ENCODE measurements at regions not wholly inside any gene's neighbourhood (a gene's known extent, or its start where the extent isn't known, plus 50 kb on each side); places are given as distances from the start of the nearest gene placed in this dataset.
A peak's percentile ranks its signal among the peaks of the same experiment; 100 is the strongest.
"Not testable (repeated sequence)": the region's sequence is repeated elsewhere in the genome, so short reads cannot be mapped to it uniquely, and the experiment has no call there.

DNA sequence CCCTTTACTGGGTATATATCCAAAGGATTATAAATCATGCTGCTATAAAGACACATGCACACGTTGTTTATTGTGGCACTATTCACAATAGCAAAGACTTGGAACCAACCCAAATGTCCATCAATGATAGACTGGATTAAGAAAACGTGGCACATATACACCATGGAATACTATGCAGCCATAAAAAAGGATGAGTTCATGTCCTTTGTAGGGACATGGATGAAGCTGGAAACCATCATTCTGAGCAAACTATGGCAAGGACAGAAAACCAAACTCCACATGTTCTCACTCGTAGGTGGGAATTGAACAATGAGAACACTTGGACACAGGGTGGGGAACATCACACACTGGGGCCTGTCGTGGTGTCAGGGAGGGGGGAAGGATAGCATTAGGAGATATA, 59.2 kb downstream of the CXorf49B start:
- CTCF ChIA-PET; DNase-seq (ENCODE audit: extremely low spot score): not testable (repeated sequence)

DNA sequence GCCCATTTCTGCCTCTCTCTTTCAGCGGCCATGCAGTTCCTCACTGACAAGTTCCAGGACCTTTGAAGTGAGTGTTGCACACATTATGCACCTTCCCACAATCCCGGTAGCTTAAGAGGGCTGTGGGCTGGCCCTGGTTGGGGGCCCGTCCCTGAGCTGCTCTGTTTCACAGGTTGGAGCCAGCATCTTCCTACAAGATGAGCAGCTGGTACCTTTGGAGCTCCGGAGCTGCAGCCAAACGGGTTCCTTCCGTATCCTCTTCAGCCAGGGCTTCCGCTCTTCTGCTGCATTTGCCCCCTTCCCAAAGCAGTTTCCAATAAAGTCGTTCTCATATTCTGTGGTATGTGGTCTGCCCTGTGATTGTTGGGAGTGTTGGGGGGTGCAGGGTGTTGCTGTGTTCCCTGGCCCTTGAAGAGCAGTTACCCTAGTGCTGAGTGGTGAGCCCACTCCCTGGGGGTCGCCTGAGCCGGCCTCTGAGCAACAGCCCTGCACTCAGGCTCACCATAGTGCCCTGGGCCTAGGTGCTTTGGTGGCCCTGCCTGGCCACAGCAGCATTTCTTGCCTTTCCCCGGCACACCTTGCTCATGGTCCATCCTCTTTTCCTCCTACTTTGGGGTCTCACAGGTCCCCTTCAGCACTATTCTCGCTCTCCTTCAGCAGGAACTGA, 60.4 kb downstream of the CXorf49B start:
- ChIA-PET CTCF (no interaction called here), POLR2A (no interaction called here)
- TF ChIP-seq, protein P1, sequence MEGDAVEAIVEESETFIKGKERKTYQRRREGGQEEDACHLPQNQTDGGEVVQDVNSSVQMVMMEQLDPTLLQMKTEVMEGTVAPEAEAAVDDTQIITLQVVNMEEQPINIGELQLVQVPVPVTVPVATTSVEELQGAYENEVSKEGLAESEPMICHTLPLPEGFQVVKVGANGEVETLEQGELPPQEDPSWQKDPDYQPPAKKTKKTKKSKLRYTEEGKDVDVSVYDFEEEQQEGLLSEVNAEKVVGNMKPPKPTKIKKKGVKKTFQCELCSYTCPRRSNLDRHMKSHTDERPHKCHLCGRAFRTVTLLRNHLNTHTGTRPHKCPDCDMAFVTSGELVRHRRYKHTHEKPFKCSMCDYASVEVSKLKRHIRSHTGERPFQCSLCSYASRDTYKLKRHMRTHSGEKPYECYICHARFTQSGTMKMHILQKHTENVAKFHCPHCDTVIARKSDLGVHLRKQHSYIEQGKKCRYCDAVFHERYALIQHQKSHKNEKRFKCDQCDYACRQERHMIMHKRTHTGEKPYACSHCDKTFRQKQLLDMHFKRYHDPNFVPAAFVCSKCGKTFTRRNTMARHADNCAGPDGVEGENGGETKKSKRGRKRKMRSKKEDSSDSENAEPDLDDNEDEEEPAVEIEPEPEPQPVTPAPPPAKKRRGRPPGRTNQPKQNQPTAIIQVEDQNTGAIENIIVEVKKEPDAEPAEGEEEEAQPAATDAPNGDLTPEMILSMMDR (IDR thresholded peaks at IDR 0.05; ENCODE audit: control extremely low read depth, extremely low read depth, low read depth, missing control alignments): no peak
- no peak for DNase-seq (ENCODE audit: extremely low spot score)

More for the DNA sequence above, 59.2 kb downstream of the CXorf49B start:
- POLR2A ChIA-PET: not testable (repeated sequence)

DNA sequence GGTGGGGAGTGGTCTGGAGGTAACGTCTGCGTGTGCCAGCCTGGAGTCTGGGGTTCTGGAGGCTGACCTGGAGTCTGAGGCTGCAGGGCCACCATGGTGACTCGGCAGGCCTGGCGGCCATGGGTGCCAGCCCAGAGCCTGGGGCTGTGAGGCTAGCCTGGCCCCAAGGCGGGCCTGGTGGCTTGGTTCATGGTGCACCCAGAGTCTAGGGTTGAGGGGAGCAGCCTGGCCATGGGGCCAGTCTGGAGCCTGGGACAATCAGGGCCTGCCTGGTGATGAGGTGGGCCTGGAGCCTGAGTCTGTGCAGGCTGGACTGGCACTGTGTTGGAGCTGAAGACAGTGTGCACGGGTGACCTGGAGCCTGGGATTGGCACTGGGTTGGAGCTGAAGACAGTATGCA, 64.9 kb downstream of the CXorf49B start:
- TF ChIP-seq, protein P1 (IDR thresholded peaks at IDR 0.05; ENCODE audit: control extremely low read depth, extremely low read depth, low read depth, missing control alignments): no peak
- DNase-seq (ENCODE audit: extremely low spot score): no peak
- POLR2A ChIA-PET: no interaction called here
- CTCF ChIA-PET: no interaction called here

DNA sequence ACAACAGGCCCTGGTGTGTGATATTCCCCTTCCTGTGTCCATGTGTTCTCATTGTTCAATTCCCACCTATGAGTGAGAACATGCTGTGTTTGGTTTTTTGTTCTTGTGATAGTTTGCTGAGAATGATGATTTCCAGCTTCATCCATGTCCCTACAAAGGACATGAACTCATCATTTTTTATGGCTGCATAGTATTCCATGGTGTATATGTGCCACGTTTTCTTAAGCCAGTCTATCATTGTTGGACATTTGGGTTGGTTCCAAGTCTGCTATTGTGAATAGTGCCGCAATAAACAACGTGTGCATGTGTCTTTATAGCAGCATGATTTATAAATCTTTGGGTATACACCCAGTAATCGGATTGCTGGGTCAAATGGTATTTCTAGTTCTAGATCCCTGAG, 72.6 kb upstream of the NHSL2 start:
- POLR2A ChIA-PET; CTCF ChIA-PET; DNase-seq (ENCODE audit: extremely low spot score): not testable (repeated sequence)

DNA sequence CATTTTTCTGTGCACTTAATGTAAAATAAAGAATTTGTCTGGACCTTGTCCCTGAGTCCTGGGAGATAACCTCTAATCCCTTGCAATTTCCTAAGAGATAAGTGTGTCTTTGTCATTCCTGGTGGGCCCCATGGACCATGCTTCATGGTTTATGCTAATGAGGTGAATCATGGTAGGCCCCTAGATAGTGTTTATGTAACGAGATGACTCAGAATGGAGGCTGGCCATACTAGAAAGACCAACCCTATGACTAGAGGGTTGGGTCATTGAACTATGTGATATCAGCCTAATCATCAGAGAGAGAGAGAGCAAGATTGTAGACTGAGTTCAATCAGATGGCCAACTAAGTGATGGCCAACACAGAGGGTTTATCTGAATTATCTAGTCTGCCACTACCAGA, 64.2 kb upstream of the NHSL2 start:
- TF ChIP-seq, protein P1 (IDR thresholded peaks at IDR 0.05; ENCODE audit: control extremely low read depth, extremely low read depth, low read depth, missing control alignments): no peak
- DNase-seq (ENCODE audit: extremely low spot score): no peak
- ChIA-PET POLR2A (no interaction called here), CTCF (no interaction called here)

DNA sequence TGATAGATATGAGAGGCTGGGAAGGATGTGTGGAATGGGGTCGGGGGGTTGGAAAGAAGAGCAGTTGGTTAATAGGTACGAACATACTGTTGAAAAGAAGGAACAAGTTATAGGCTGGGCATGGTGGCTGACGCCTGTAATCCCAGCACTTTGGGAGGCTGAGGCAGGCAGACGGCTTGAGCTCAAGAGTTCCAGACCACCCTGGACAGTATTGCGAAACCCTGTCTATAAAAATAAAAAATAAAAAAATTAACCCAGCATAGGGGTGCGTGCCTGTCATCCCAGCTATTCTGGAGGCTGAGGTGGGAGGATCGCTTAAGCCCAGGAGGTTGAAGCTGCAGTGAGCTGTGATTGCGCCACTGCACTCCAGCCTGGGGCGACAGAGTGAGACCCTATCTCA, 58.5 kb upstream of the NHSL2 start:
- ChIA-PET POLR2A (no interaction called here), CTCF (no interaction called here)
- DNase-seq (ENCODE audit: extremely low spot score): no peak
- TF ChIP-seq, protein P1 (IDR thresholded peaks at IDR 0.05; ENCODE audit: control extremely low read depth, extremely low read depth, low read depth, missing control alignments): no peak

DNA sequence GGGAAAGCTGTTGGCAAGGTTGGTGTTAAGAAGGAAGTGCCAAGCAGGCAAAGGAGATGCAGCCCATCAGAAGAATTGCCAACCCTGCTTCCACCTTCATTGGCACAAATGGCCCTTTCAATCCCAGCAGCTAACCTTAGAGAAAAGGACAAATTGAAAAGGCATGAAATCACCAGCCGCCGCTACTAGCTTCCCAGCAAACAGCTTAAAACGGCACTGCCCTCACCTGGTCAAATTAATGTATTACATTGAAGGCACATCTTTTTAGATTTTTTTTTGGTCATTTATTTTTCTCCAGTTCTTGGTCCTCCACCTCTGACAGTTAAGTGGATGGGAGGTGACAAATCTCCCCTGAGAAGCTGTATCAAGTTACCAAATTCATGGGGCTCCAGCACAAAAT, 51.0 kb upstream of the NHSL2 start:
- ChIA-PET POLR2A (no interaction called here), CTCF (interaction anchor here (0.8 to 2.3 kb wide), 4 partner anchors 21 to 889 kb away, joined by 3 to 8 read pairs (median 4); no protein-coding TSS in a partner anchor)
- DNase-seq (ENCODE audit: extremely low spot score): no peak
- TF ChIP-seq, protein P1 (IDR thresholded peaks at IDR 0.05; ENCODE audit: control extremely low read depth, extremely low read depth, low read depth, missing control alignments): peak; percentile 31
